HS-27A (cell line): ENCODE measurements at regions not wholly inside any gene's neighbourhood (a gene's known extent, or its start where the extent isn't known, plus 50 kb on each side); places are given as distances from the start of the nearest gene placed in this dataset.

ENCODE experiments used
- DNase-seq: peaks from one replicate; pipeline ENCODE4 v3.0.0-alpha.2; 2012; ENCODE audit warnings: low read depth, missing footprints

- DNase-seq: no peak
Observed at GRCh38 chr1:58310881-58311280, 235.6 kb downstream of the OMA1 start.

DNA sequence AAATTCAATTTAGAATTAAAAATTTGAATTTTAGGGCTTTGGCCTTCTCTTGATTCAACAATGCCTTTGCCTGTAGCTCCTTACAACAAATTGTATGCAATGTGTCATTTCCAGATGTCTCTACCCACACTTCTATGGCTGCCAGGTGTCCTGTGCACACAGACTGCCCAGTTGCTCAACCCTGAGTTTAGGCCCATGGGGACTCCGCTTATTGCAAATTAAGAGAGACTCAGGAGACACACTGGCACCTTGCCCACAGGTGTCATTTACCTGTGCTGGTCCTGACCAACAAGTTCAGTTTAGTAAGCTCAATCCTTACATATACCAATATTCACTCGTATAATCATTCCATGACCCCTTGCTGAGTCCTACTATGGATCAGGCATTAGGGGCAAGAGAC lies 236.1 kb downstream of the OMA1 start:
- DNase-seq: no peak

DNA sequence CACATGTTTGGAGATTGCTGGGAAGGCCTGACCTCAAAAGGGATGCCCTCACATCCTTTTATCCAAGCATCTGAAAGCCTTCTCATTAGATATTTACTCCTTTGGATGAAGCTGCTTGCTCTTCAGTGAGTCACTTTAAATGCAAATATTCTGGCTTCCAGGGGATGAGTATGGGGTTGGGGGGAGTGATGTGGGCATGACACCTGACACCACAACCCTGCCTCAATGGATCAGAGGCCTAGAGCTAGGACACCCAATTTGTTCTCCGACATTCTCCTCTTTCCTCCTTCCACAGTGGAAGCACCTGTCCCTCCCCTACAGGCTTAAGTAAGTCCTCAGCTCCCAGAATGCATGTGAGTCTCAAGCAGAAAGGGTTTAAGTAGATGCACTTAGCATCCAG lies 238.3 kb downstream of the OMA1 start:
- no peak for DNase-seq

DNA sequence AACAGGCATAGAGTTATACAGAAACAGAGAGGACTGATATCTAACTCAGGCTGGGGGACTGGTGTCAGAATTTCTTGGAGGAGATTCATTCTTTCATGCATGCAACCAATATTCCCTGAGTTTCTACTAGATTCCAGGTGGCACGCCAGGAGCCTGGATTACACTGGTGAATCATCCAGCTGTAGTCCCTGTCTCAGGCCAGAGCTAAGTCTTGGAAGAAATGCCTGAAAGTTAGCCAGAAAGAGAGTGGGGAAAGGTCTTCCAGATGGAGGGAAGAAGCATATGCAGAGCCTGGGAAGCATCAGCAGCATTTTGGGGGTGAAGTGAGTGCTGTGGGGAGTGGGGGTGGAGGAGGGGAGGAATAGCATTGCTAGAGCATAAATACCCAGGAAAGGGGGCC lies 239.1 kb downstream of the OMA1 start:
- DNase-seq: no peak

DNA sequence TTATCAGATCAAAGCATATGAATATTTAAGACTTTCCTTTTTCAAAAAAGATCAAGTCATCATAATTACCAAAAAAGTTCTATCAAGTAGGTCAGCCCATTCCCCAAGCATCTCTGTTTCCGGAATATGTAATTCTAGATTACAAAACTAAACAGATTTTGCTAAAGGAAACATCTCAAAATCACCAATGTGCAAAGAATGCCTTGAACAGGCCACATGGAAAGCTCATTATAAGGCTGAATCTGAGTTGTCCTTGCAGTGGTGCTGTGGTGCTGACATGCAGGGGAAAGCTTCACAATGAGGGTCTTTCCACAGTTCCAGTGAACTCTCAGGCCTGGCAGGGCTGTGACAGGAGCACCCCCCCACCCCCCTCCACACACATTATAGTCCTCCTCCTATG lies 240.9 kb downstream of the OMA1 start:
- DNase-seq: no peak

- no peak for DNase-seq
Observed at GRCh38 chr1:58304346-58304975, 242.1 kb downstream of the OMA1 start.

DNA sequence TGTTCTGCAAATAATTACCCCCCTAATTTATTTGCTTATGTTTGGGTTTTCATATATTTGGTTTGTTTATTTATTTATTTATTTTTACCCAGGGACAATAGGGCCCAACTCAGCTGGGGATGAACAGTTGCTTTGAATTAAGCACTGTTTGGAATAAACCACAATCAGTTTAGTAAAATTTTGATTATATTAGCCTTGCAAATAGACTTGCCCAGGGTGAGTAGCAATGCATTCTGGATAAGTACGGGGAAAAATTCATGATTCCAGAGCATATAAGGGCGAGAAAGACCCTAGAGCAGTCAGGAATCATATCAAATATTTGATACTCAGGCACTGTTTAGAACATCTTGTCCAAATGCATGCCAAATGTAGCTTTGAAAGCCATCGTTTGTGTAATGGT lies 242.7 kb downstream of the OMA1 start:
- DNase-seq: no peak

DNA sequence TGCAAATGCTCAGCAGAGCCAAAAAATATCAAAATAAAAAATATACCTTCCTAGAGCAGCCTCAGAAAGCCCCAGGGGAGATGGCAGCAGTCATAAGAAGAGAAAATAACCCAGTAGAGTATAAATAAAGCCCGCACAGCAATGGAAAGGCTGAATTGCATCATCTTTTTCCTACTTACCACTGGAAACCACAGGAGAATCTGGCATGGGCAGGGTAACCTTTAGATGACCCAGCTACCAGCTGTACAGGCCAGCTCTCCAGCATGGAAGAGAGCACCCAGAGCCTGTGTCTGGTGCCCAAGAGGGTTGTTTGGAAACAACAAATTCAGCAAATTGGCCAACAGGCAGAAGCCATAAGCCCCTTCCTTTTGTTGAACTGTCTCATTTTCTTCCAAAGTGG lies 253.1 kb downstream of the OMA1 start:
- DNase-seq: no peak

DNA sequence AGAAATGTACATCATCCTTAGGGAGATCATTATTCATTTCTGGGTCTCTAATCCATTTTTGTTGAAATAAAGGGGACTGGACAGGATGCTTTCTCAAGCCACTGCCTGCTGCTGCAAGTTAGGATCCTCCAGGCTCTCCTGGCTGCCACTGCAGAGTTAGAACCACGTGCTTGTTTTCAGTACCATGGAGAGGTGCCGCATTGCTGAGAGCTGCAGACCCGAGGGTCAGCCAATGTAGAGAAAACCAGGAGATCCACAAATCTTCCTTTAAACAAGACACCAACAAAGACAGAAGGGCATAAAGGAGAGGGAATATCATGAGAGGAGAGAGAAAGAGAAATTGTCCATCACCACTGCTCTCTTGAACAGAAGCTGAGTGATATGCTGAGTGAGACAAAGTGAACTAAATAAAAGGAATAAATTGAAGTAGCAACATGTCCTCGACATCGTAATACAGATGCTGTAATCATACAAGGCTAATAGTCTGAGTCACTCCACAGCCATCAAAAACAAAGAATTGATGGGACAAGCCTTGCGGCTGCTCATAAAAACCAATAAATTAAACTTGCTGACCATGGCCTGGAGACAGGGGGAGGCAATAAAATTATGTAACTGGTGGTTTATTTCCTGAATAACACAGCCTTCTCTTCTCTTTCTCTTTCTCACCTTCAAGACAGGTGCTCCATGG lies 255.7 kb downstream of the OMA1 start:
- DNase-seq: no peak

GRCh38 chr1:58288624-58289142 lies 257.8 kb downstream of the OMA1 start:
- no peak for DNase-seq

GRCh38 chr1:58287894-58288623 lies 258.5 kb downstream of the OMA1 start:
- no peak for DNase-seq

DNA sequence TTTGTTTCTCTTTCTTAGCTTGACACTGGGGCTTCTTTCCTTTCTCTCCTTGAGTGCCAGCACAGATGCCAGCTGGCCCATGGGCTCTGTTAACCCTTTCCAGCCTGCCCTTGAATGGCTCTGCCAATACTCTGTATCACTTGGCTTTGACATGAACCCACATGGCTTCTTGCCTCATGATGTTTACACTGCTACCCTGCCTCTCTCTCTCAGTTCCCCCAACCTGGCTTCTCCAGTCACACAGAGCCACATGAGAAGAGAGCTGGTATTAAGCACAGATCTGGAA lies 262.4 kb downstream of the OMA1 start:
- no peak for DNase-seq

DNA sequence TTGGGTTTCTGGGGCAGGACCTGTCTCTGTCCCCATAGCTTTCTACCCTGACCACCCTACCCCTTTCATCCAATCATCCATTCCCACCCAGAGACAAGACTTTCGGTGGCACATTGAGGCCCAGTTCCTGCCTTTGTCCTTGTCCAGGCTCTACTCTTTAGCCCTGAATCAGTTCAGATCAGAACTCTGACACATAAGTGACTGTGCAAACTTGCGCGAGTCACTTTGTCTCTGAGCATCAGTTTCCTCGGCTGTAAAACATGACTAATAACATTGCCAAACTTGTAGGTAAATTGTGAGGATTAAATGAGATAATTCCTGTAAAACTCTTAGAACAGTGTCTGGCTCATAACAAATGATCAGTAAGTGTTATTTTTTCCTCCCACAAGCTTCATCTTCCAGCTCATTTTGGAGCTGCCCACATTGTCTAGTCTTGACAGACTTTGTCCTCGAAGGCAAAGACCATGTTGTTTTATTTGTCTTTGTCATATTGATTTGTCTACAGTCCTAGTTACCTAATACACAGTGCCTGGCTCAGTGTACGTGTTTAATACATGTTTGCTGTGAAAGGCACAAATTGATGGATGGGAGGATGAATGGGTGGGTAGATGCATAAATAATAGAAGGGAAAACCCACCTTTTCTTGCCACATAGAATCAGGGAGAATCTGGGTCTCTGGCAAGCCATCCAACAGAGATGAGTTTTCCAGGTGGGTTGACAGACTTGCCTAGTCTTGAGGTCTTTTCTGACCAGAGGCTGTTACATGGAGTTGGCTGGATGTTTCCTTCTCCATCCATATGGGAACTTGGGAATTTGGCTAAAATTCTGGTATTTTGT lies 262.9 kb downstream of the OMA1 start:
- DNase-seq: no peak

GRCh38 chr1:58282623-58283387 lies 263.7 kb downstream of the OMA1 start:
- no peak for DNase-seq

DNA sequence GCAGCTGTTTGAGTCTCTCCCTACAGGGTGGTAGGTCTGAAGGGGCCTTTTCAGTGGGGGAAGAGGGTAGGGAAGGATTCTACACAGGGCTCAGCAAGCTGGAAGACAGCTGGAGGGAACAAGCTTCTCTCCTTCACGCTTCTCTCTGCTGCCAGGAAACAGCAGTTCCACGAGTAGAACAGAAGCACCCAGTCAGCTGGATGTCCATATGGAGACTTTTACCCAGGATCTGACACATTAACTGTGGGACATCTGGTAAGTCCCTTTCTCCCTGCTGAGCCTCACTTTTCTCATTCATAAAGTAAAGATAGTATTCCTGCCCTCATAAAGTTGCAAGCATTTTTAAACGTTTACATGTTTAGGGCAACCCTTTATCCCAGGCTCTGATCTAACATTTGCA lies 280.3 kb downstream of the OMA1 start:
- no peak for DNase-seq

- DNase-seq: no peak
Observed at GRCh38 chr1:58264462-58264861, 282.1 kb downstream of the OMA1 start.

- no peak for DNase-seq
Observed at GRCh38 chr1:58262702-58263101, 283.8 kb downstream of the OMA1 start.

- DNase-seq: no peak
Observed at GRCh38 chr1:58258082-58258481, 288.4 kb downstream of the OMA1 start.

DNA sequence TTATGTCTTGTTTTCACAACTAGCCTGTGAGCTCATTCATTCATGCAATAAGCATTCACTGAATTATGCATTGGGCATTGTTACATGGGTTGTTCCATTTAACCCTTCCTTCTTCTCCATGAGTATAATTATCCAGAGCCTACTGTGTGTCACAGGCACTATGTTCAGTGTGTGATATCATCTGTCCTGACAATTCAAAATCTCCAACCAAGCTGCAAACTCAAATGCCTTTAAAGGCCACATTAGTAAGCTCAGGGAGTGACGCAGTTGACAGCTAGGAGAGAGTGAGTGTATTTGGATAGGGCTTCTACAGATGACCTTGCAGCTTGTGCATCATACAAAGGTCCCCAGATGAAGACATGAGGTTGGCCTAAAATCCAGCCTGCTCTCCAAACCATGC lies 289.5 kb downstream of the OMA1 start:
- DNase-seq: no peak

DNA sequence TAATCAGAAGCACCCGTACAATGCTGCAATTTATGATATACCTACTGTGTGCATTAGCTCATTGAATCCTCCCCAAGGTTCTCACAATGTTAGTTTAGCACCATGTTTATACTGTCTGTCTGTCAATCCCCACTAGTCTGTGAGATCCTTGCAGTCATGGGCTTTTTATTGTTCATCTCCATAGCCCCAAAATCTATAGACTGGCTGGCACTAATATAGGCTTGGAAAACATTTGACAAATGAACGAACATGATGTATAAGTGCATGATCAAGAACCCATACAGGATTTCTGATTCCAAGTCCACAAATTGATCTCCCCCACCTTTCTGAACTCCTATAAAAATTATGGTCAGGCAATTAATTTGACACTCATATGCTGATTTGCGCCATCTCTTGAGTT lies 290.0 kb downstream of the OMA1 start:
- DNase-seq: no peak

DNA sequence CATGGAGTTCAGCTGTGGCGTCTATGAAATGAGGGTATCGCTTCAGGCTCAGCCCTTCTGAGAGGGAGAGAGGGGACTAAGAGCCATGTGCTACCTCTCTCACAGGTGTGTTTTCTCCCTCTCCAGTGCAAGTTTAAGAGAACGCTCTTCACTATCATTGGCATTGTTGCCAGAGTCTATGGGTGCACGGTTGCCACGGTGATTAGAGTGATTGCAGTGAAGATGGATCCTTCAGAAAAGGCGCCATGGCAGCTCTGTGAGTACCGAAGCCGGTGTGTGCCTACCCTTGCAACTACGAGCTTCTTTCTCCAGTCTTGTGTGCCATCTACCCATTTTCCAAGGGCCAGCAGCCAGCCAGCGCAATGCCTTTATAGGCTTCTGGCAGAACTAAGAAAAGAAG lies 290.5 kb downstream of the OMA1 start:
- no peak for DNase-seq

- DNase-seq: no peak
Observed at GRCh38 chr1:58255192-58255591, 291.3 kb downstream of the OMA1 start.
